ENCODE measurements at regions not wholly inside any gene's neighbourhood (a gene's known extent, or its start where the extent isn't known, plus 50 kb on each side); places are given as distances from the start of the nearest gene placed in this dataset.

GRCh38 chr7:106606120-106606519, 54.8 kb downstream of the CCDC71L start:
- no peak for DNase-seq (ENCODE audit: low spot score)
- no peaks in the 10 kb centered on the region for H3K27me3 Mint-ChIP-seq (ENCODE audit: low read depth)
- peaks cover 21% of the 10 kb centered on the region for H3K4me1 Mint-ChIP-seq (ENCODE audit: low read depth)
- no peak overlapping the region for H3K4me3 Mint-ChIP-seq (ENCODE audit: unreplicated experiment)
- H3K36me3 Mint-ChIP-seq (ENCODE audit: low read depth), result no peaks in the 10 kb centered on the region
- no peak for TF ChIP-seq CTCF (IDR thresholded peaks at IDR 0.05)
- H3K27ac Mint-ChIP-seq (ENCODE audit: unreplicated experiment), result no peak overlapping the region
- no peaks in the 10 kb centered on the region for H3K9me3 Mint-ChIP-seq (ENCODE audit: low read depth)

DNA sequence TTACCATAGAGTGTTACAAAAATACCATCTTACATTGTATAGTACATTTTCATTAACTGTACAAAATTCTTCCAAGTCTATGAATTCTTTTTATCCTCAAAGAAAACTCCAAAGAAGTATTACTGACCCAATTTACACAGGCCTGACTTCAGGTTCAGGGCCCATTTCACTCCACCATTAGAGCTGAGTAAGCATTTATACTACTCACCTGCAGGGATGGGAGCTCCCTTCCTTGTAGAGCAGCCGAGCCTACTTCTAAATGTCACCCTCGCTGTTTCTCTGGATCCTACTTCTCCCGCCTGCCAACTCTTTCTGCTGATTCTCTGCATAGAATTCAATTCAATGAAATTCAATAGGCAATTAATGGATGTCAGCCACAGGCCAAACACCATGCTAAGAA, 56.0 kb downstream of the CCDC71L start:
- no peak for DNase-seq (ENCODE audit: low spot score)
- no peak for TF ChIP-seq CTCF (IDR thresholded peaks at IDR 0.05)
- no peaks in the 10 kb centered on the region for H3K36me3 Mint-ChIP-seq (ENCODE audit: low read depth)
- peaks cover 13% of the 10 kb centered on the region for H3K4me1 Mint-ChIP-seq (ENCODE audit: low read depth)
- H3K27ac Mint-ChIP-seq (ENCODE audit: unreplicated experiment), result no peak overlapping the region
- H3K27me3 Mint-ChIP-seq (ENCODE audit: low read depth), result no peaks in the 10 kb centered on the region
- H3K4me3 Mint-ChIP-seq (ENCODE audit: unreplicated experiment), result no peak overlapping the region
- H3K9me3 Mint-ChIP-seq (ENCODE audit: low read depth), result no peaks in the 10 kb centered on the region

- Mint-ChIP-seq H3K4me1 (ENCODE audit: low read depth) (peaks cover 7% of the 10 kb centered on the region), H3K9me3 (ENCODE audit: low read depth) (no peaks in the 10 kb centered on the region), H3K4me3 (ENCODE audit: unreplicated experiment) (no peak overlapping the region), H3K27me3 (ENCODE audit: low read depth) (no peaks in the 10 kb centered on the region), H3K27ac (ENCODE audit: unreplicated experiment) (no peak overlapping the region), H3K36me3 (ENCODE audit: low read depth) (no peaks in the 10 kb centered on the region)
- TF ChIP-seq CTCF (IDR thresholded peaks at IDR 0.05), result no peak
- DNase-seq (ENCODE audit: low spot score), result no peak
Observed at GRCh38 chr7:106604303-106604924, 56.5 kb downstream of the CCDC71L start.

GRCh38 chr7:106603346-106603745, 57.6 kb downstream of the CCDC71L start:
- peaks cover 7% of the 10 kb centered on the region for H3K4me1 Mint-ChIP-seq (ENCODE audit: low read depth)
- H3K27ac Mint-ChIP-seq (ENCODE audit: unreplicated experiment), result no peak overlapping the region
- H3K27me3 Mint-ChIP-seq (ENCODE audit: low read depth), result no peaks in the 10 kb centered on the region
- no peaks in the 10 kb centered on the region for H3K9me3 Mint-ChIP-seq (ENCODE audit: low read depth)
- no peak overlapping the region for H3K4me3 Mint-ChIP-seq (ENCODE audit: unreplicated experiment)
- DNase-seq (ENCODE audit: low spot score), result no peak
- H3K36me3 Mint-ChIP-seq (ENCODE audit: low read depth), result no peaks in the 10 kb centered on the region
- TF ChIP-seq CTCF (IDR thresholded peaks at IDR 0.05), result no peak

DNA sequence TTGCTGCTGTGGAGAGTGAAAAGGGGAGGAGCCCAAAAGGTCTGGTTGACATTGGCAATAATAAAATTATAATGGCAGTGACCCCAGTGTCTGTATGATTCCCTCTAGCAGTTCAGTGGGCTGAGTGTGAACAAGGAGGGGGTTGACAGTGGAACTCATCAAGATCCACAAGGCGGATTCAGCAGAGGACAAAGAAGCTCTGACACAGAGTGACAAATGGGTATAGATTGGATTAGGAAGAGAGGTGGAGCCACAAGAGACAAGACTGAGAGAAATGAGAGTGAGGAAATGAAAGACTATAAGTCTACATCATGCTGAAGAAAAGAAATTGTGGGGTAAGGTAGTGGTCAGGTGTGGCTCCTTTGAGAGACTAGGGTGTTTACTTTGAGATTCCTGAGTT, 58.9 kb downstream of the CCDC71L start:
- no peak for TF ChIP-seq CTCF (IDR thresholded peaks at IDR 0.05)
- DNase-seq (ENCODE audit: low spot score), result no peak
- Mint-ChIP-seq H3K4me3 (ENCODE audit: unreplicated experiment) (no peak overlapping the region), H3K36me3 (ENCODE audit: low read depth) (no peaks in the 10 kb centered on the region), H3K27ac (ENCODE audit: unreplicated experiment) (no peak overlapping the region), H3K9me3 (ENCODE audit: low read depth) (no peaks in the 10 kb centered on the region), H3K27me3 (ENCODE audit: low read depth) (no peaks in the 10 kb centered on the region), H3K4me1 (ENCODE audit: low read depth) (peaks cover 7% of the 10 kb centered on the region)
